GM04503 (cell line): ENCODE measurements at regions not wholly inside any gene's neighbourhood (a gene's known extent, or its start where the extent isn't known, plus 50 kb on each side); places are given as distances from the start of the nearest gene placed in this dataset.

Experiments
- DNase-seq: peaks from one replicate; pipeline ENCODE4 v3.0.0-alpha.2; 2012; ENCODE audit warnings: low read depth

- no peak for DNase-seq
These were observed 65.0 kb upstream of the POU3F1 start for GRCh38 chr1:38111589-38111988.

- DNase-seq = no peak
These were observed 58.7 kb upstream of the POU3F1 start for GRCh38 chr1:38105267-38105666.

- DNase-seq = no peak
These were observed 56.0 kb upstream of the POU3F1 start for GRCh38 chr1:38102636-38103035.

- DNase-seq = no peak
These were observed 54.6 kb upstream of the POU3F1 start for GRCh38 chr1:38101037-38101785.

- no peak for DNase-seq
These were observed 51.7 kb upstream of the POU3F1 start for GRCh38 chr1:38098101-38098847.

- no peak for DNase-seq
These were observed 50.8 kb upstream of the POU3F1 start for GRCh38 chr1:38097284-38097898.
